ENCODE measurements at regions not wholly inside any gene's neighbourhood (a gene's known extent, or its start where the extent isn't known, plus 50 kb on each side); places are given as distances from the start of the nearest gene placed in this dataset.
"Not testable (repeated sequence)": the region's sequence is repeated elsewhere in the genome, so short reads cannot be mapped to it uniquely, and the experiment has no call there.

DNA sequence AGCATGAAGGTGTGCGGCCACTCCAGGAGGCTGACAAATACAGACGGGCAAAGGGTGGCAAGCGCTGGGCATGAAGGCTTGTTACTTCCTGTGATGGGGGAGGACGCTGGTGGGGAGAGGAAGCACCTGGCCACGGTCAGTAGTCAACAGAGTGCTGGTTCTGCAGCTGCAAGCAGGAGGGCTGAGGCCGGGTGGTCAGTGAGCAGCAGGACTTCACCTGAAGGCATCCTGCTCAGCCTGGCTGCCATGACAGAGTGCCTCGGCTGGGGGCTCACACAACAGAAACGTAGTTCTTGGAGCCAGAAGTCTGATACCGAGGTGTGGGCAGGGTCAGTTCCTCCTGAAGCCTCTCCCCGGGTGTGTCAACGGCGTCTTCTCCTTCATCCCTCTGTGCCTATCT, 118.6 kb upstream of the IRX4 start:
- DNase-seq, result no peak

DNA sequence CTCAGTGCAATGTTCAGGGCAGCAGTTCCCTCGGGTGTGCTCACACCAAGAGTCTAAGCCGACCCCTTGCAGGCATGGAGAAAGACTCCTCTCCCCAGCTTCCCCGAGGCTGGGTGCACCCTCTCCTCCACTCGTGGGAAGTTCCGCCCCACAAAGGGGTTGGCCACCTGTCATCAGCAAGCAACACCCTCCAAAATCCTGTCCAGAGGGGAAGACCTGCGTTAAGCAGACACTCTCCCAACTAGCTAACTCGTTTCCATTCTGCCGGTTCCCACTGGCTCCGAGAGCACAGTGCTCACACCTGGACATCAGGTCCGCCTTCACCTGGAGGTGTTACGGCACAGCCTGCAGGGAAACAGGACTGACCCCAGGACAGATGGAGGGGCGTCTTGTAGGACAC, 117.9 kb upstream of the IRX4 start:
- DNase-seq, result no peak

DNA sequence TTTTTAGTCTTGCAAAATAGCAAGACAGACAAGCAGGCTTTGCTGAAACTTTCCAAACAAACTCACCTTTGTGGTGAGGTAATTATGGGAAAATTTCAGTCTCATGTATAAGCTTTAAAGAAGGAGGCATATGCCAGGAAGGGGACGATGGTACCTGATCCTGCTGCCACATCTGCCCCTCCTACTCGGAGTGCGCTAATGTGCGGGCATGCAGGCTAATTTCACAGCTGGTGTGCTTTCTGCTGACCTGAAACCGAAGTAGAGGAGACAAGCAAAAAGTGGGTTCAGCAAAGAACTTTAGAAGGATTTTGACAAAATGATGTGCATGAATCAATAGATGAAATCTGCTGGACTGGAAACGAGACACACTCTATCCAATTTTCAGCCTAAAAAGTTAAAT, 117.1 kb upstream of the IRX4 start:
- DNase-seq, result no peak

DNA sequence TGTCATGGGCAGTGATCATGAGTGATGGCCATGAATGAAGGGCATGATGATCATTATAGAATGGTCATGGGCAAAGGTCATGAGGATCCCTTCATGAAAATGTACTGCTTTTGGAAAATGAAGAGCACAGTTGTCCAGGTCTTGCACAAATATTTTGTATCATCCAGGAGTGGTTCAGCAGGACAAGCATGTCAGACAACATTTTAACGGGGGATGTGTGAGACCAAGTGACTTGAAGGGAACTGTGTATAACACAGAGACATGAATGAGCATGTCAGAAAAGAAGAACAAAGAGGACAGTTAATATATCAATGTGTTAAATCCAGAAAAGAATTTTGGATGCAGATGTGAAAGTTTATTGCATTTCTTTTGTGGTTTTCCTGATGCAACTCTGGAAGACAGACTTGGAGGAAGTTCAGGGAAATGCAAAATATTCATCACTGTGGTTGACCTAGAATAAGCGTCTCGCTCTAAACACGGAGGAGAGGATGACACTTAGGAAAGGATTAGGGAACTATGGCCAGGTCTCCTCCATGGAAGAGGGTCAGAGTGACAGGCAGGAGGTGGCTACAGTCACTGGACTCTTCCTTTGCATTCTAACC, 116.1 kb upstream of the IRX4 start:
- DNase-seq, result no peak

DNA sequence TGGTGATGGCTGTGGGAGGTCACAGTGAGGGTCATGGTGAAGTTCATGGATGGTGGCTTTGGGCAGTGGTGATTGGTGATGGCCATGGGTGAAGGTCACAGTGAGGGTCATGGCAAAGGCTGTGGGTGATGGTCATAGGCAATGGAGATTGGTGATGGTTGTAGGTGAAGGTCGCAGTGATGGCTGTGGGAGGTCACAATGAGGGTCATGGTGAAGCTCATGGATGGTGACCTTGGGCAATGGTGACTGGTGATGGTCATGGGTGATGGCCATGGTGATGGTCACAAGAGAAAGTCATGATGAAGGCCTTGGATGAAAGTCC, 115.6 kb upstream of the IRX4 start:
- no peak for DNase-seq

DNA sequence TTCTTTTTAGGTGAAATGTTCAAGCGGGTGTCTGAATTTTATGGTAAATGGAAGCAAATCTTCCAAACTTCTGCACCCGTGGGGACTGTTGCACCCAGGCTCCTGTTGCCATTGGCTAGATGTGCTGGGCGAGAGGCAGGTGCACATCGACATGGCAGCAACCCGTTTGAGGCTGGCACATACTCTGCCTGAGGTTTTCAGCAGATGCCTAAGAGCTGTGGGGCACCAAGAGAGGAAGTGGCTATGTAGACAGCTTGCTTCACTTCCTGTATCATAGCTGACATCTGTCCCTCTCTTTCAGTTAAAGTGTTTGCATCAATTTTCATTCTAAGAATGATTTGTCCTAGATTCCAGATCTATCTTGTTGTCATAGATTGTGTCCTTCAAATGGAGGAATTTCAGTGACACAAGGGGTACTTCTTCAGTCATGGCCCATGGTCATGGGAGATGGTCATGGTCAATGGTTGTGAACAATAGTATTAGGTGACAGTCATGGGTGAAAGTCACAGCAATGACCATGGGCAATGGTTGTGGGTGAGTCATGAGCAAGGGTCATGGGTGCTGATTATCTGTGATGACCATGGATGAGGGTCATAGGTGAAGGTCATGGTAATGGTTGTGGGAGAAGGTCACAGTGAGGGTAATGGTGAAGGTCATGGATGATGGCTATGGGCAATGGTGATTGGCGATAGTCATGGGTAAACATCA, 115.1 kb upstream of the IRX4 start:
- DNase-seq, result no peak

DNA sequence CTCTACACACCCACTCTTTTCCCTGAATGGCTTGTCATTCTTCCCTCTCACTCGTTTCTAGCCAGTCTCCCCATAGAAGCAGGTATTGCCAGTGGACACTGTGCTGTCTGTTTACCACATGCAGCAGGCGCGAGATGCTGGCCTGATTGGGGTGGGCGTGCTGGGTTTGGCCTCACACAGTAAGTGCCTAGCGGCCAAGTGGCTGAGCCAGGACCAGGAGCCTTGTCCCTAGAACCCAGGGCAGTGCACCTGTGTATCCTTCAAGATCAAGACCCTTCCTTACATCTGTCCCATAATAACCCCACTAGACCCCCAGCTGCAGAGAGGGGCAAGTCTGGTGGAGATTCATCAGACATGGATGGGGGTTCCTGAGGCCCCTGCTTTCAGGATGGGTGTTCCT, 112.8 kb upstream of the IRX4 start:
- no peak for DNase-seq

DNA sequence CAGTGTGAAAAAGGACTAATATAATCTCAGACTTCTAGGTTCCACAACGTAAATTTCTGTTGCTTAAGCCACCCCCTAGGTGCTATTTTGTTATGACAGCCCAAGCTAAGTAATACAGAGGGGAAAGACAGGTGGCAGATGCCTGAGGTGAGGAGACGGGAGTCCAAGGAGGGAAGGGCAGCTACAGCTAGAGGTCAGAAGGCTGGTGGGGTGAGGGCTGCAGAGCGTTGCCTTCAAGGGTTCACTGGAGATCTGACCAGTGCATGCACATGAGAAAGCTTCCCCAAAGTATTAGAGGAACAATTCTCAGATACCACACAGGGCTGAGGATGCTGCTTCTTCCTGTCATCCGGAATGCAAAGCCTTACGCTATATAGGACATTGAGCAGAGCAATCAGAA, 104.7 kb upstream of the IRX4 start:
- no peak for DNase-seq

DNA sequence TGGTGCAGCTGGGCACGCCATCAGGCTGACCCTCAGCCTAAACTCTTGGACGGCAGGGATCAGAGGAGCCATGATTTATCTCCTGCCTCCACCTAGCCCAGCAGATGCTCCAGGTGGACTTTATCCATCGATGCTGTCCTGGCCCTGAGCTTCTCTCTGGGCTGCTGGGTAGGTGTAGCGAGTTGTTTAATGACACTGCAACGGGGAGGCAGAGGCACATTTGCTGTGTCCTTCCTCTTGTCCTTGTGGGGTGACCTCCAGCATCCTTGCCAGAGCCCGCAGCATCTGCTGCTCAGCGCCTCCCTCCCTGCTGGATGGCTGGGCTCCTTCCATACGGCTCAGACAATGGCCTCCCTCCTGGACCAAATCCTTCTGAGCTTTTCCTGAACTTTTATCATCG, 103.1 kb upstream of the IRX4 start:
- DNase-seq, result no peak

DNA sequence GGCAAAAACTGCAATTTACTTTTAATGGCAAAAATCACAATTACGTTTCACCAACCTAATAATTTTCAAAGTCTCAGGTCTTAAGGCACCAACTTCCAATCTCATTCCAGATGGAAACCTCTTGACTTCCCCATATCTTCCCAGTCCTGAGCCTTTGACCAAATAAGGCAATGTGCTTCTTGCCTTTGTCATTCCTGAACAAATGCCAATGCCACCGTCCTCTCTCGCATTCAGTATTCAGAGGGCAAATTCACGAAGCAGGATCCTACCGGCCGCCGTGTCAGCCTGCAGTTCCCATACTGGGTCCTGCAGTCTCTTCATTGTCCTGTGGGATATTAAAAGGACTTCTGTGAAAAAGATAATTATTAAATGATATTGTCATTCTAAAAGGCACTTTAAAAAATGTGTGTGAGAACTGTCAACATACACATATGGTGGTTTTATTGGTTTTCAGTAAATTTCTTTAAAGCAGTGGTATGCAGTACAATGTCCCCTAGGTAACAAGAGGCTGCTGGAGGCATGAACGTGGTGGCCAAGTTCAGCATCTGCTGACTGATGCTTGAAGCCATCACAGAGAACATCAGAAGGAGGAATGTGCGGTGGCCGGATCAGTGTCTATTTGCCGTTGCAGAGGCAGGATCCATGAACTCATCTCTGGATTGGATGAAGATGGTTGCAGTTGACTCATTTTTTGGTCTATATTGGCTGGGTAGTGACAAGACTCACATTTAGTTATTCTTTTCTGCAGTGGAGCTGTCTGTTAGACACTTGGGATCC, 101.4 kb upstream of the IRX4 start:
- DNase-seq, result no peak

DNA sequence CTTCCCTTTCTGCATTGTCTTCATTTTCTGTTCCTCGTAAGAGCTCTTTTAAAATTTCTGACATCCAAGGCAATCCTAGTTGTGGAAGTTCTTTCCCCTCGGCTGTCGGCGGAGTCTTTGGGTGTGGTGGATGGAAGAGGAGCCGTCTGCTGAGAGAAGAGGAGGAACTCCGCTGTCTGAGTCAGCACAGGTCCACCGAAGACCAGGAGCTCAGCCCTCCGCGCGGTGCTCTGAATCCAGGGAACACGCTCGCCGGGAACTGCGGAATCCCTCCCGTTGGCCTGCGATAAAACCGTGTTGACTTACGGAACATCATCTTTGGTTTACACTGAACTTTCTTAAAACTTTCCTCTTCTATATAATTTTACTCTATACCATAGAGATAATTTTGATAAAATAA, 100.7 kb upstream of the IRX4 start:
- DNase-seq, result no peak

DNA sequence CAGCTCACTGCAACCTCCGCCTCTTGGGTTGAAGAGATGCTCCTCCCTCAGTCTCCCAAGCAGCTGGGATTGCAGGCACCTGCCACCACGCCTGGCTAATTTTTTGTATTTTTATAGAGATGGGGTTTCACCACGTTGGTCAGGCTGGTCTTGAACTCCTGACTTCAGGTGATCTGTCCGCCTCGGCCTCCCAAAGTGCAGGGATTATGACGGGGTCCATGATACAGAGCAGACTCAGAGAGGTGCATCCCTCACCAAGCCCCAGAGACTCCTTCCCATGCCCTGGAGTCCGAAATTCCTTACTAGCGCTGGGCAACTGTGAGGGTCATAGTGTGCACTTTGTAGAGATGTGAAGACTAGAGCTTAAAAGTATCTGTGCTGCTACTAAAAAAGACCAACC, 99.8 kb upstream of the IRX4 start:
- DNase-seq, result not testable (repeated sequence)

DNA sequence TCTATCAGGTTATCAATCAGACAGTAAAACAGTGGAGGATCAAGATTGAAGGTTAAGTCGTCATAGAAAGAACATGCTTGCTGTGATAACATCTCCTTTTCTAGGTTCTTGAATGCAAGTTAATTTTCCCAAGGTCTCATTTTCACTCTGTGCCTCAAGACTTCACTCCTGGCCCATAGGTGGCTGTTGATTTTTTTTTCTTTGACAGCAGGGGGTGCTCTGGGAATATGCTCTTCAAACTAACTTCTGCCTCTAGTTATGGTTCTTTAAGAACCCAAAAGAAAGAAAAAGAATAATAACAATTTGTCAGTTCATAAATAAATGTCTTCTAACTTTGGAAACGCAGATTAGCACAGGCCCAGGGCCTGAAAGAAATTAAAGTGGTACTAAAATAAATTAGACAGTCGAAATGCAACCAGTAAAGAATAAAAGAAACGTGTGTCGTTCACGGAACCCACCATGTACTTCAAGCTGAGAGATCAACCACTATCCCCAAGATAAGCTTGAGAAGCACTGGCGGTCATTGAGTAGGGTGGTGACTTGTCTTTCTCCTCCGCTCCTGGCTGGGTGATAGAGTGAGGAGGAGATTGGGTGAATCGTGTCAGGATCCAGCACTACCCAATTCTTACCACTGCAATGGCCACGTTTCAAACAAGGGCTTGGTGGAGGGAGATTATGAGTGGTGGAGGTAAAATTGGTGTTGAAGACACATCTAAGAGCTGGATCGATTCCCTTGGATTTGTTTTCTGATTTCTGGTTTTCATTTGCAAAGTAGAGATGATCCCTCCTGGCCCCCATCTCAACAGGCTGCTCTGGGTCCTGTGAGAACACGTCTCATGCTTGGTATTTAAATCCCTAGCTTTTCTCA, 93.4 kb upstream of the IRX4 start:
- no peak for DNase-seq

DNA sequence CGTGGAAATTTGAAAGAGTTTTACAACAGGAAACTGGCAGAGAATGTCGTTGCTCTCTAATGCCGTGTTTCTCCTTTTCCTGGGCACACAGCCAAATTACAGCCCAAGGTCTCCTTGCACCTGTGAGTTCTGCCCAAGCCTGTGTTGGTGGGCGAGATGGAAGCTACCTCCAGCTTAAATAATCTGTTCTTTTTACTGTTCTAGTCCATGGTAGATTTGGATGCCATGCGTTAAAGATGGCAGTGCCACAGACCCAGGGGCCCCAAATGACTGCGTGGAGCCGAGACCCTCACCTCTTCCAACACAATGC, 92.6 kb upstream of the IRX4 start:
- peak in 2 of 3 experiments; percentile 26 to 43 for DNase-seq

DNA sequence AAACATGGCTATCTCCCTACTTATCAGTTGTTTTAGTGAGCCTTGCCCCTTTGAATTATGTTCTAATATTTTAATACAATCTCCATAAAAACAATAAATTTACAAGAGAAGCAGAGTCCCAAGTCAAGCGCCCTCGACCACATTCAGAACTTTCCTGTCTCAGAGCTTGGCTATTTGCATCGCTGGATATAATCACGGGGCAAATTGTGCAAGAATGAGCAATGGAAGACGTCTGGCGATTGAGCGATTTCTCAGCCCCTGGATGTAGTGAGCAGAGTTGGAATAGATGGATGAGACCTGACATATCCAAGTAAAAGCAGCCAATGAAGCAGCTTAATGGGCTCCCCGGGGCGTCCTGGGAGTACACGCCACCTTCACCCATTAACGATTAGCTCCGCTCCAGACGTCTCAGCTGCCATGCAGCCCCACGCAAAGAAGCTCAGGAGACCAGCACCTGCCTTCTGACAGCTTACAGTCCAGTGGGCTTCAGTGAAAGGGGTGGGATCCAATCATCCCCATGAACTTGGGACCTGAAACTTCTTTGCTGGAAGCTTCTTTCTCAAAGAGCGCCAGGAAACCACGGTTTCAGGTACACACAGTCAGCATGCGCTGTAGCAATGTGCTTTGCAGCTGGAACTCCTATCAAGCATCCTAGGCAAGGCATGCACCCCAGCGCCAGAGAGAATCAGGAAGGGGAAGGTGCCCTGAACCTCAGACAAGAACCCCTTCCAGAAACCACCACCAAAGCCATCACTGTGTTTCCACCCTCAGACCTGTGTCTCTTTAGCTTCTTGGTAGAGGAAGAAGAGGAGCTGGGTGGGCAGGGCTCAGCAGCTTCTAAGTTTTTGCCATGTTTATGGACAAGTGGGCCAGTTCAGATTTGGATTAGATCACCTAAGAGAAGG, 92.0 kb upstream of the IRX4 start:
- DNase-seq, result no peak

DNA sequence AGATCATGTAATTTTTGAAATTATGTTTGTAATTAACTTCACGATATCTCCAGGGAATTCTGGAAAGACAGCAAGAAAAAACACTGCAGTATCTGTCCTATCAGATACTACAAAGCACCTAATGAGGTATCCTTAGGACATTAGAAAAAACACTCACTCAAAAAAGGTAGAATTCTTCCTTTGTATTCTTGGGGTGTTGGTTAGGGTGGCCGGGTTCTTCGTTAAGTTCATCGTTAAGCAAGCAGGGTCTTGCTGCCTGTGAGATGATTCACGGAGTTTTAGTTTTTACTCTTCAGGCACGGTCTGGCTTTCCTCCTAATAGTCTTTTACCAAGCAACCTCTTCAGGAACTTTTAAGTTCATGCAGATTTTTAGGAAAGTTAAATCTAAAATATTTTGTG, 91.4 kb upstream of the IRX4 start:
- no peak for DNase-seq

DNA sequence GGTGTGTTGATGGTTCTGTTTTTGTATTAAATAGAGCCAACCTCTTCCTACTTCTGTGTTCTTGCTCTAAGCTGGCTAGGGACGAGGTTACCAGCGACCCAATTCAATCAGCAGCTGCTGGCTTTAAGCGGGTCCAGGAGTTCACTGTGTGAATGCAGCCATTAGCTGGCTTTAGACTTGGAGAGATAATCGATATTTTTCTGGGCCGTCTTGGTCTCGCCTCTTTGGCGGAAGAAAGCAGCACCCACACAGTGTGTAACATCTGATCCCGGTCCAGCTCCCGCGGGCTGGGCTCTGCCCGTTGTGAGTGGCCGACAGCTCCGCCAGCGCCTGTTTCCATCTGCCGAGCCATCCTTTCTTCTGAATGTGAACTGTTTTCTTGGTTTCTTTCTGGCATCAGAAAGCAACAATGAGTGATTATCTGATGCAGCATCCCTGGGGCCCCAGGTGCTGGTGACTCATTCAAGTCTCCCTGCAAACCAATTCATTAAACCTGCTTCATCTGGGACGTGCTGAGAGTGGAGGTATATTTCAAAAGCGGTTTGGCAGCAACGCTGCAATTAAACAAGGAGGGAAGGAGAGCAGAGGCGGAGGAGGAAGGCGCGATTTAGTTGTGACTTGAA, 90.8 kb upstream of the IRX4 start:
- DNase-seq, result no peak

DNA sequence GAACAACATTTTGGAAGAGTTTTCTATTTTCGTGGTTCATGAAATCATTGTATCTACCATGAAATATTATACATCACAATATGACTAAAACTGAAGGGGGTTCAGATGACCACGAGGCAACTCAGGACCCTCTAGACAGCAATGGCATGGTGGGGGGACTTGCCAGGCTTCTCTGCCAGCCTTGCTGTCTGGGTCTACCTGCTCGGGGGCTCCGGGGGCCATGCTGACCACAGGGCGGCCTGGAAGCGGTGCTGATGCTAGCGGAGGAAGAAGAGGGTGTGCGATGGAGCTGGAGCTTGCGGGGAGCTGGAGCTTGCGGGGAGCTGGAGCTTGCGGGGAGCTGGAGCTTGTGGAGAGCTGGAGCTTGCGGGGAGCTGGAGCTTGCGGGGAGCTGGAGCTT, 89.2 kb upstream of the IRX4 start:
- DNase-seq, result no peak

DNA sequence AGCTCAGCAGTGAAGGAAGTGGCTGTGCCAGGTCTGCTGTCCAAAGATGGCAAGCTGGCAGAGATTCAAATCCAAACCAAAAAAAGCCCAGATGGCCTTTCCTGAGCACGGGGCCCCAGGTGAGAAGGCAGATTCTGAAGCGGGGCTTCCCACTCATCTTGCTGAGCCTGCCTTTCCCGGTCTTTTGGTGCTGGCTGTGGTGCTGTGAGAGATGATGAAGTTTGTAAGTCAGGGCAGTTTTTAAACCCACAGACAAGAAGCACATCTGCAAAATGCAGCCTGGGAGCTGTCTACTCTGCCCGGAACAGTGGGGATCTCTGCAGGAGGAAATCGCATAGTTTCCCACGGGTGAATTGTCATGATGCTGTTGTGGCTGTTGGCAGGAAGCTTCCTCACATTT, 85.0 kb upstream of the IRX4 start:
- no peak for DNase-seq

DNA sequence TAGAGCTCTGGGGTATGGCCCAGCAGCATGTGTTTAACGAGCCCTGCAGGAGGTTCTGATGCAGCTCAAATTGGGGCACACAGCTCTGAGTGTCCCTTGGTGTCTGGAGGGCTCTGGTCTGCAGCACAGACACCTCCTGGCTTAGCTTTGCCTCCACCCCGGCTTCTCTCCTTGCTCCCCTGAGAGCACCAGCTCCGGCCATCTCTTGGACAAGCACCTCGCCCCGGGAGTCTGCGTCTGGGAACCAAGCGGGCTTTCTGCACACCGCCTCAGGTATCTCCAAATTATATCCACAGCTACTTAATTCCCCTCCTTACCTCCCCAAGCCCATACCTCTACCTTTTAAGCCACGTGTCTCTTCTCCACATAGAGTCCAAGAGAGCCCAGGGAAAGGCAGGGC, 83.7 kb upstream of the IRX4 start:
- no peak for DNase-seq

DNA sequence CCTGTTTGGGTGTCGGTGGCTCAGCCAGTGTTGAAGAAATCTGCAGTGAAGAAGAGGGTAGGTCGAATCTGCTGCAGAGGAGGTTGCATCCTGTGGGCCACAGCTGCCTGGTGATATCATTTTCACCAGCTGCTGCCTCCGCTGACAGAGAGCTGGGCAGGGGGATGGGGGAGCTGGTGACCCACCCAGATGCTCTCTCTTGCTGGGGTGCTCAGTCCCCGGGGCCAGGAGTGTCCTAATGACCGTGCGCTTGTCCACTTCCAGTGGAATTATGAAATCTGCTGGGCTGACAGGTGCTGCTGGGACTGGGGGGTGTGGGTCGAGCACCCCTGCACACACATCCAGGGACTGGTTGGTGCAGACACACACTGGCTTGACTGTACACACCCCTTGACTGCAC, 83.2 kb upstream of the IRX4 start:
- no peak for DNase-seq

DNA sequence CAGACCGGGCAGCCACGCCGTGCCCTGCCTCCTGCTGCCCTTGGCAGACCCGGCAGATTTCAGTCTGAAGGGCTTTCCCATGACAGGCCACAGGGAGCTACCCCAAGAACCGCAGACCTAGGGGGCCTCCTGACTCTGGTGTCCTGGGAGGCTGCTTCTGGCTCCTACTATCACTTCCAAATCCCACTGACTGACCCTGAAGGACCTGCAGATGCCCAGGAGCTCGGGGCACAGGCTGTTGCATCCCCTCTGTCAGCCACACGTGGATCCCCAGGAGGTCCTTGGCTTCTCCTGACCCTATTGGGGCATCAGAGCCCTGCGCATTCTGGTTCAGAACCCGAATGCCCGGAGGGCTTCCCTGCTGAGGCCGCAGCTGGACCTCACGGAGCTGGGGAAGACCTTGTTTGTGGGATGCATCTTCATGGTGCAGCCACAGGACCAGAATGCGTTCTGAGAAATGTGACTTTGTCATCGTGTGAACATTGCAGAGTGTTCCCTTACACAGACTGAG, 81.3 kb upstream of the IRX4 start:
- no peak for DNase-seq

Data from NCI-H1417 (cell line).